ENCODE measurements at regions not wholly inside any gene's neighbourhood (a gene's known extent, or its start where the extent isn't known, plus 50 kb on each side); places are given as distances from the start of the nearest gene placed in this dataset.

DNA sequence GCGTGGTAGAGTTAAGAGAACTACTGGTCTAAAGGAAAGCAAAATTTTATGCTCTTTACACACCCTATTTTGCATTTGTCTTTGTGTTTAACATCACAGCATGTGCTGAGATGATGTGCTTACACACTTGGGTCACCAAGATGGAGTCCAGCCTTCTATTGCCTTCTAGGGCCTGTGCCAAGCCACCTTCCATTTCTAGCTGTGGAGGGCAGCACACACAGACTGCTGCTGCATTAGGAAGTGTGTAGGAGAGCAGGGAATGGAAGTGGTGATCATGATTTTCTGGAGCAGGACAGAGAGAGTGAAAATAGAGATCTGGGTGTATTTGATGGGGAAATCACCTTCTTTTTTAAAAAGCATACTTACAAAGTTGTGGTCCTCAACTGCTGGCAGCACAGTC lies 191.6 kb downstream of the SOX4 start:
- TF ChIP-seq, protein P1, sequence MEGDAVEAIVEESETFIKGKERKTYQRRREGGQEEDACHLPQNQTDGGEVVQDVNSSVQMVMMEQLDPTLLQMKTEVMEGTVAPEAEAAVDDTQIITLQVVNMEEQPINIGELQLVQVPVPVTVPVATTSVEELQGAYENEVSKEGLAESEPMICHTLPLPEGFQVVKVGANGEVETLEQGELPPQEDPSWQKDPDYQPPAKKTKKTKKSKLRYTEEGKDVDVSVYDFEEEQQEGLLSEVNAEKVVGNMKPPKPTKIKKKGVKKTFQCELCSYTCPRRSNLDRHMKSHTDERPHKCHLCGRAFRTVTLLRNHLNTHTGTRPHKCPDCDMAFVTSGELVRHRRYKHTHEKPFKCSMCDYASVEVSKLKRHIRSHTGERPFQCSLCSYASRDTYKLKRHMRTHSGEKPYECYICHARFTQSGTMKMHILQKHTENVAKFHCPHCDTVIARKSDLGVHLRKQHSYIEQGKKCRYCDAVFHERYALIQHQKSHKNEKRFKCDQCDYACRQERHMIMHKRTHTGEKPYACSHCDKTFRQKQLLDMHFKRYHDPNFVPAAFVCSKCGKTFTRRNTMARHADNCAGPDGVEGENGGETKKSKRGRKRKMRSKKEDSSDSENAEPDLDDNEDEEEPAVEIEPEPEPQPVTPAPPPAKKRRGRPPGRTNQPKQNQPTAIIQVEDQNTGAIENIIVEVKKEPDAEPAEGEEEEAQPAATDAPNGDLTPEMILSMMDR (IDR thresholded peaks at IDR 0.05): no peak
- TF ChIP-seq EZH2 (IDR thresholded peaks at IDR 0.05; ENCODE audit: borderline replicate concordance, insufficient read depth, low read depth, low read length, poor library complexity, severe bottlenecking): no peak

All from B cell (primary cell).